Thyroid gland (tissue), 4 donors: ENCODE measurements at regions not wholly inside any gene's neighbourhood (a gene's known extent, or its start where the extent isn't known, plus 50 kb on each side); places are given as distances from the start of the nearest gene placed in this dataset.

Source experiments
- DNase-seq, 2 donors: peaks; one replicate each; pipeline ENCODE4 v3.0.0-alpha.2; 2019
- H3K27ac ChIP-seq, 3 donors: fragments of 200-600 bp; sonication (generic); 1 replicate in 2 of 3; 2 replicates in 1 of 3; pipeline ENCODE4 v1.5.1; 2016 to 2019; ENCODE audit warnings: mild to moderate bottlenecking in 1 of 3, moderate library complexity in 1 of 3
- H3K27me3 ChIP-seq: fragments of 200-600 bp; sonication (generic); one replicate; pipeline ENCODE4 v1.5.1; 2019
- H3K36me3 ChIP-seq, 2 donors: fragments of 200-600 bp; sonication (generic); one replicate each; pipeline ENCODE4 v1.5.1; 2016 to 2019
- H3K4me1 ChIP-seq, 2 donors: fragments of 200-600 bp; sonication (generic); one replicate each; pipeline ENCODE4 v1.5.1; 2017 to 2019
- H3K4me3 ChIP-seq, 3 donors: fragments of 200-600 bp; sonication (generic); replicated peaks in 1 of 3; 1 replicate in 2 of 3; 2 replicates in 1 of 3; pipeline ENCODE4 v1.5.1; 2016; ENCODE audit warnings: mild to moderate bottlenecking in 1 of 3
- H3K9me3 ChIP-seq: fragments of 200-600 bp; sonication (generic); one replicate; pipeline ENCODE4 v1.5.1; 2017
- CTCF ChIP-seq, 6 experiments: fragments of 200-600 bp in 3 of 6; fragments of 450-650 bp in 3 of 6; sonication (generic) in 3 of 6; IDR thresholded peaks; one replicate each; pipeline ENCODE4 v1.5.1; 2016 to 2019; ENCODE audit warnings: antibody characterized with exemption in 6 of 6, mild to moderate bottlenecking in 2 of 6, inconsistent platforms in 1 of 6, moderate library complexity in 1 of 6
- POLR2A ChIP-seq, 2 donors: fragments of 450-650 bp; IDR thresholded peaks; one replicate each; pipeline ENCODE4 v1.6.1; 2017; ENCODE audit warnings: antibody characterized with exemption in 2 of 2, mild to moderate bottlenecking in 2 of 2, moderate library complexity in 1 of 2
- WGBS, 2 donors: methylation state at CpG; one replicate each; pipeline ENCODE4 v1.1.5; 2017; 5-methylcytosine and 5-hydroxymethylcytosine counted together
- intact Hi-C: fragments of 100-400 bp; cut with DNase I; formaldehyde crosslinking; loops from one replicate; pipeline ENCODE4 v1.15.1; 2023

- 84 to 91% methylated on average over 9 of the region's 11 CpGs for WGBS, 2 donors
- Histone ChIP-seq H3K36me3 (no peaks in the 10 kb centered on the region), H3K27me3 (no peaks in the 10 kb centered on the region), H3K4me1 (peaks cover 2 to 12% of the 10 kb centered on the region in 2 donors), H3K4me3 (no peak overlapping the region), H3K27ac (no peak overlapping the region), H3K9me3 (no peaks in the 10 kb centered on the region)
- TF ChIP-seq CTCF (IDR thresholded peaks at IDR 0.05): no peak
- no peak for TF ChIP-seq POLR2A (IDR thresholded peaks at IDR 0.05)
- intact Hi-C loops: no loop called here
- no peak for DNase-seq
Observed at GRCh38 chr1:22204057-22204840, 61.4 kb upstream of the WNT4 start.

GRCh38 chr1:22204989-22205913, 62.4 kb upstream of the WNT4 start:
- peaks cover 2 to 12% of the 10 kb centered on the region in 2 donors for H3K4me1 ChIP-seq
- no peak overlapping the region for H3K4me3 ChIP-seq
- H3K27ac ChIP-seq: no peak overlapping the region
- peak; percentile 91 to 92 for DNase-seq
- no peaks in the 10 kb centered on the region for H3K9me3 ChIP-seq
- H3K27me3 ChIP-seq: no peaks in the 10 kb centered on the region
- 28 to 29% methylated on average over 15 of the region's 15 CpGs for WGBS, 2 donors
- H3K36me3 ChIP-seq: no peaks in the 10 kb centered on the region
- intact Hi-C loops: no loop called here
- no peak for TF ChIP-seq POLR2A (IDR thresholded peaks at IDR 0.05)
- TF ChIP-seq CTCF (IDR thresholded peaks at IDR 0.05): no peak

GRCh38 chr1:22206551-22207125, 63.7 kb upstream of the WNT4 start:
- 87 to 90% methylated on average over 5 to 6 of the region's 6 CpGs for WGBS, 2 donors
- Histone ChIP-seq H3K4me3 (no peak overlapping the region), H3K27ac (no peak overlapping the region), H3K36me3 (no peaks in the 10 kb centered on the region), H3K27me3 (no peaks in the 10 kb centered on the region), H3K9me3 (no peaks in the 10 kb centered on the region), H3K4me1 (peaks cover 2 to 12% of the 10 kb centered on the region in 2 donors)
- TF ChIP-seq POLR2A (IDR thresholded peaks at IDR 0.05) (no peak), CTCF (IDR thresholded peaks at IDR 0.05) (no peak)
- intact Hi-C loops: no loop called here
- DNase-seq: no peak

GRCh38 chr1:22207511-22208267, 64.8 kb upstream of the WNT4 start:
- H3K27ac ChIP-seq: no peak overlapping the region
- H3K9me3 ChIP-seq: no peaks in the 10 kb centered on the region
- intact Hi-C loops: no loop called here
- H3K36me3 ChIP-seq: no peaks in the 10 kb centered on the region
- 60 to 69% methylated on average over 15 to 23 of the region's 23 CpGs for WGBS, 2 donors
- TF ChIP-seq CTCF (IDR thresholded peaks at IDR 0.05) (no peak), POLR2A (IDR thresholded peaks at IDR 0.05) (no peak)
- no peaks in the 10 kb centered on the region for H3K27me3 ChIP-seq
- no peak for DNase-seq
- no peak overlapping the region for H3K4me3 ChIP-seq
- H3K4me1 ChIP-seq: peaks cover 2 to 12% of the 10 kb centered on the region in 2 donors
